GM12874 (cell line): ENCODE measurements at regions not wholly inside any gene's neighbourhood (a gene's known extent, or its start where the extent isn't known, plus 50 kb on each side); places are given as distances from the start of the nearest gene placed in this dataset.

Experiments used
- CTCF ChIP-seq: IDR thresholded peaks from 2 replicates; pipeline ENCODE4 v1.5.1; 2011; ENCODE audit warnings: low read depth, mild to moderate bottlenecking, control low read depth, low read length, moderate library complexity; ENCODE audit not compliant: insufficient read depth

- TF ChIP-seq CTCF = no peak
These were observed 75.0 kb upstream of the ACTRT2 start for GRCh38 chr1:2946291-2946690.

GRCh38 chr1:2946999-2947690 is 74.1 kb upstream of the ACTRT2 start:
- TF ChIP-seq CTCF = no peak

GRCh38 chr1:2948001-2948750 is 73.1 kb upstream of the ACTRT2 start:
- TF ChIP-seq CTCF = no peak

GRCh38 chr1:2948751-2949680 is 72.3 kb upstream of the ACTRT2 start:
- no peak for TF ChIP-seq CTCF

GRCh38 chr1:2949966-2950925 is 71.0 kb upstream of the ACTRT2 start:
- no peak for TF ChIP-seq CTCF

- TF ChIP-seq CTCF = no peak
These were observed 70.4 kb upstream of the ACTRT2 start for GRCh38 chr1:2950926-2951305.
